GM19455 (cell line): ENCODE measurements at regions not wholly inside any gene's neighbourhood (a gene's known extent, or its start where the extent isn't known, plus 50 kb on each side); places are given as distances from the start of the nearest gene placed in this dataset.

Experiments
- ATAC-seq: cut with Tn5 transposase; IDR thresholded peaks from one replicate; pipeline ENCODE4 v1.9.1; 2021; ENCODE audit not compliant: unreplicated experiment

GRCh38 chr14:86501611-86502010 lies 971.7 kb downstream of the FLRT2 start:
- ATAC-seq, result no peak

GRCh38 chr14:86491743-86492142 lies 961.8 kb downstream of the FLRT2 start:
- ATAC-seq, result no peak

- no peak for ATAC-seq
Observed at GRCh38 chr14:86481104-86481503, 951.2 kb downstream of the FLRT2 start.

GRCh38 chr14:86464341-86464740 lies 934.4 kb downstream of the FLRT2 start:
- ATAC-seq, result no peak

- ATAC-seq, result no peak
Observed at GRCh38 chr14:86462193-86462753, 932.3 kb downstream of the FLRT2 start.

GRCh38 chr14:86457481-86458135 lies 927.7 kb downstream of the FLRT2 start:
- no peak for ATAC-seq

GRCh38 chr14:86450085-86450484 lies 920.1 kb downstream of the FLRT2 start:
- no peak for ATAC-seq

- no peak for ATAC-seq
Observed at GRCh38 chr14:86442135-86442534, 912.2 kb downstream of the FLRT2 start.

- no peak for ATAC-seq
Observed at GRCh38 chr14:86430853-86431252, 900.9 kb downstream of the FLRT2 start.

GRCh38 chr14:86423214-86423613 lies 893.3 kb downstream of the FLRT2 start:
- no peak for ATAC-seq

GRCh38 chr14:86420131-86420530 lies 890.2 kb downstream of the FLRT2 start:
- no peak for ATAC-seq

GRCh38 chr14:86414146-86414545 lies 884.2 kb downstream of the FLRT2 start:
- no peak for ATAC-seq

- ATAC-seq, result no peak
Observed at GRCh38 chr14:86404989-86405649, 875.2 kb downstream of the FLRT2 start.

- no peak for ATAC-seq
Observed at GRCh38 chr14:86404425-86404824, 874.5 kb downstream of the FLRT2 start.

- no peak for ATAC-seq
Observed at GRCh38 chr14:86402545-86402944, 872.6 kb downstream of the FLRT2 start.

GRCh38 chr14:86391085-86391484 lies 861.1 kb downstream of the FLRT2 start:
- no peak for ATAC-seq

- ATAC-seq, result no peak
Observed at GRCh38 chr14:86388216-86388615, 858.3 kb downstream of the FLRT2 start.

GRCh38 chr14:86373886-86374285 lies 843.9 kb downstream of the FLRT2 start:
- ATAC-seq, result no peak

- no peak for ATAC-seq
Observed at GRCh38 chr14:86372402-86372801, 842.5 kb downstream of the FLRT2 start.

- ATAC-seq, result no peak
Observed at GRCh38 chr14:86364634-86365033, 834.7 kb downstream of the FLRT2 start.

- ATAC-seq, result no peak
Observed at GRCh38 chr14:86363576-86363975, 833.6 kb downstream of the FLRT2 start.

- ATAC-seq, result no peak
Observed at GRCh38 chr14:86363047-86363446, 833.1 kb downstream of the FLRT2 start.
